ENCODE measurements at regions not wholly inside any gene's neighbourhood (a gene's known extent, or its start where the extent isn't known, plus 50 kb on each side); places are given as distances from the start of the nearest gene placed in this dataset.

DNA sequence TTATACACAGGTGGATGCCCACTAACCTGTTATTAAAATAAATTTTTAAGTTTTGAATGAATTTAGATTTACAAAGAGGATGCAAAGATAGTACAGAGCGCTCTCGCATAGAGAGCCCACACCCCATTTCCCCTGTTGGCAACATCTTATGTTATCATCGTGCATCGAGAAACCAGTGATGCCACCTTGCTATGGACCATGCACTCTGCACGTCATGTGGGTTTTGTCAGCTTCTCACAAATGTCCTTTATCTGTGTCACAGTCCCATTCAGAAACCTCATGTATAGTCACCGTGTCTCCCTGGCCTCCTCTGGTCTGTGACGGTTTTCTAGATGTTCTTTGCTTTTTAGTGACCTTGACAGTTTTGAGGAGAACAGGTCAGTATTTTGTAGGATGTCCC is 60.0 kb downstream of the ING1 start:
- no peak for DNase-seq

DNA sequence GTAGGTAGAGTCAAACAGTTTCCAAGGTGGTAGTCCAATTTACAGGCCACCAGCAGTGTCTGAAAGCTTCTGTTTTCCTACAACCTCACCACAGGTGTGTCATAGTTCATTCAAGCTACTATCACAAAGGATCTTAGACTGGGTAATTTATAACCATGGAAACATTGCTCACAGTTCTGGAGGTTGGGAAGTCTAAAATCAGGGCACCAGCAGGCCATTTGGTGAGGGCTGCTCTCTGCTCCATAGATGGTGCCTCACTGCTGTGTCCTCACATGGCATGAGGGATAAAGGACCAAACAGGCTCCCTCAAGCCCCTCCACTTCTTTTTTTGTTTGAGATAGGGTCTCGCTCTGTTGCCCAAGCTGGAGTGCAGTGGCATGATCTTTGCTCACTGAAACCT is 60.6 kb downstream of the ING1 start:
- no peak for DNase-seq

GRCh38 chr13:110774490-110774889 is 61.0 kb downstream of the ING1 start:
- DNase-seq = no peak

DNA sequence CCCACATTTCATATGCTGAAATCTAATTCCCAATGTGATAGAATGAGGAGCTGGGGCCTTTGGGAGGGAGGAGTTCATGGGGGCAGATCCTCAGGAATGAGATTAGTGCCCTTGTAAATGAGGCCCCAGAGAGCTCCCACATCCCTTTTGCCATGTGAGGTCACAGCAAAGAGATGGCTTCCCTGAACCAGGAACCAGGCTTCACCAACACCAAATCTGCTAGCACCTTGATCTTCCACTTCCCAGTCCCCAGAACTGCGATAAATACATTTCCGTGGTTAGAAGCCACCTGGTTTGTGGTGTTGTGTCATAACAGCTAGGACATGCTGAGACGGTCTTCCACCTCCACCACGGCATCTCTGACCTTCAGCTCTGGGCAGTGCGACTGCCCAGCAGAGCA is 62.1 kb downstream of the ING1 start:
- no peak for DNase-seq

DNA sequence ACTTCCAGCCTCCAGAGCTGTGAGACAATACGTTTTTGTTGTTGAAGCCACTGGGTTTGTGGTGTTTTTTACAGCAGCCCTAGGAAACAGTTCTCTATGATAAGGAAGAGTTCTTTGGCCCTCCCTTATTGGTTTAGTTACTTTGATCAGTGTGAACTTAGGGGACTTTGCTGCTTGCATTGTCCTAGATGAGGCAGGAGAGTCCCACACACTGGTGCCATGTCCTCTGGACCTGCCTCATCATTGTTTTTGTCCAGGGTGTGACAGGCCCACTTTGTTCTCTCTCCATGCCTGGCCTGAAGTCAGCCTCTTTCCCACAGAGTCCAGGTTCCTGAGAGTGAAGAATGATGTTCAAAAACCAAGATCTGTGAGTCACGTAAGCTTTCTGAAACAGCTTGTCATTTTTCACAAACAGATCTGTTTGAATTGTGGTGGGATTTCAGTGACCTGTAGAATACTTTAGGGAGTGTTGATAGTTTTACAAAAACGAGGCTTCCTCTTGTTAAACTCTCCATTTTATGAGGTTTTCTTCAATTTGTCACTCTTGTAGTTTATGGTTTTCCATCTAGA is 63.8 kb downstream of the ING1 start:
- DNase-seq = no peak

DNA sequence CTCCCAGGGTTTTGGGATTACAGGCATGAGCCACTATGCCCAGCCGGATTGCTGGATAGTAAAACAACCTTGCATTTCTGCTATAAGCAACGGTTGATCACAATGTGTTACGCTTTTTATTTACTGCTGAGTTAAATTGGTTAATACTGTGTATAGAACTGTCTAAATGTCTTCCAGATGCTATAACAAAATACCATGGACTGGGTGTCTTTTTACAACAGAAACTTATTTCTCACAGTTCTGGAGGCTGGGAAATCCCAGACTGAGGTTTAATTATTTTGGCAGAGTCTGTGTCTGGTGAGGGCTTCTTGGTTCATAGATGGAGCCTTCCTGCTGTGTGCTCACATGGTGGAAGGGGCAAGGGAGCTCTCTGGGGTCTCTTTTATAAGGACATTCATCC is 65.5 kb downstream of the ING1 start:
- DNase-seq = no peak

- no peak for DNase-seq
These were observed 66.9 kb downstream of the ING1 start for GRCh38 chr13:110780422-110780821.

GRCh38 chr13:110782185-110782584 is 68.7 kb downstream of the ING1 start:
- DNase-seq = no peak

DNA sequence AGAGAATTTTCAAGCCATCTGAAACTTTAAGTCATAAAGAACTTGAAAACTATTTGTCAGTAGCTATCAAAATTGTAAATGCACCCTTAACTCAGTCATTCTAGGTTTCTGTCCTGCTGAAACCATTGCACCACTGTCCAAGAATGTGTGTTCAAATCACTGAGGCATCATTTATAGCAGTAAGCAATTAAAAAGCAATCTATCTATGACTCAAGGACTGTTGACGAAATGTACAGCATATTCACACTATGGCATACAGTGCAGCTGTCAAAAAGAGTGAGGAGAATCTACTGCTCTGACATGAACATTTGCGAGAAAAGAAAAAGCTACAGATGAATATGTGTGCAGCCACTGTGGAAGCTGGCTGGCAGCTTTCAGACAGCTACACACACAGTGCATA is 71.2 kb downstream of the ING1 start:
- DNase-seq = no peak

DNA sequence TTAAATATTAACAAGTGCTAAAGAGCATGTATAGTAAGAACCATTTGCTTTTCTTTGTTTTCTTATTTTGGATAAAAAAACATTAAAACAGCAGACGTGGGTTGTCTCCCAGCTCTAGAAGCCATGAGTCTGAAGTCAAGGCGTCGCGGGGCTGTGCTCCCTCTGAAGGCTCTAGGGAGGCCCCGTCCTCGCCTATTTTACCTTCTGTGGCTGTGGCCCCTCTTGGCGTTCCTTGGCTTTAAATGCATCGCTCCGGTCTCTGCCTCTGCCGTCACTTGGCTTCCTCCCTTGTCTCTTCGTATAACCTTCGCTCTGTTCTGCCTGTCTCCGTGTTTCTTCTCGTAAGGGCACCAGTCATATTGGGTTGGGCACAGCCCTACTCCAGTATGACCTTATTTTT is 75.3 kb downstream of the ING1 start:
- DNase-seq = no peak

GRCh38 chr13:110789871-110790270 is 76.4 kb downstream of the ING1 start:
- DNase-seq = no peak

- DNase-seq = no peak
These were observed 76.9 kb downstream of the ING1 start for GRCh38 chr13:110790371-110790770.

DNA sequence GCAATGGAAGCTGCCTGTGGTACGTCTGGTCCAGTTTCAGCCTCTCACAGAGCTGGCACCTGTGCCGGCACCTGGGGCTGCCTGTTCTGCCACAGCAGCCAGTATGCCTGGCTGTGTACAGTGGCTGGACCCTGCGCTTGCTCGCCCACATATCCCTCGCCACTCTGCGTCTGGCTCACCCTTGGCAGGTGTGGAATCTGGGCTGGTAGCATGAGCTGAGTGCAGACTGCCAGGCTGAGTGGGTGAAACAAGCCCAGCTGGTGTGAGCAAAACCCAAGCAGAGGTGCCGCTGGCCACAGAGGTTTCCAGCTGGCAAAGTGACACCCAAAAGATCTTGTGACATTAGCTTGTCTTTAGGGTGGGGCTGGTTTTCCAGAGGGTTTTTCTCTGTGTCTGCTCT is 80.7 kb downstream of the ING1 start:
- no peak for DNase-seq

DNA sequence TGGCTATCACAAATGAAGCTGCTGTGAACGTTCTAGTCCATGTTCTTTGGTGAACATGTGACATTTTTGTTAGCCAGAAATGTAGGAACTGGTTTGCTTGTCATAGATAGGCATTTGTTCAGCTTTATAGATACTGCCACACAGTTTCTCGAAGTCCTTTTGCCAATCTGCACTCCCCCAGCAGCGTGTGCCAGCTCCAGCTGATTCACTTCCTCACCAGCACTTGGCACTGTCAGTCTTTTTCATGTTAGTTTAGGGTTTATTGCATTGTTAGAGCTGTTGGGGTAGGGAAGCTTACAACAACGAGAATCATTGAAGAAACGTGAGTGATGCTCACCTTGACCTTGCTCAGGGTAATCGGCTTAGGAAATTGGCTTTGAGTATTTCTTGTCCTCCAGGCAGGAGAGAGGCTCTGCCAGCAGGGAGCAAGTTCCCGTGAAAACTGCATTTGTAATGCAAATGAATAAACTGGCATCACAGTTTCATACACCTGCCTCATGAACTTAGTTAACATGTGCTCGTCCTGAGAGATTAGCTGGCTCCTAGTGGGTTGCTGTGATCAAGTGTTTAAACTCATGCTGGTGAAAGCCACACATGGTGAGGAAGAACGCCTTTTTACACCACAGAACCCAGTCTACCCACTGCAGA is 83.9 kb downstream of the ING1 start:
- DNase-seq = no peak

GRCh38 chr13:110798081-110798994 is 84.8 kb downstream of the ING1 start:
- DNase-seq = no peak

- no peak for DNase-seq
These were observed 86.0 kb downstream of the ING1 start for GRCh38 chr13:110799246-110800236.

- no peak for DNase-seq
These were observed 87.5 kb downstream of the ING1 start for GRCh38 chr13:110801044-110801443.

- no peak for DNase-seq
These were observed 88.8 kb downstream of the ING1 start for GRCh38 chr13:110802260-110802659.

DNA sequence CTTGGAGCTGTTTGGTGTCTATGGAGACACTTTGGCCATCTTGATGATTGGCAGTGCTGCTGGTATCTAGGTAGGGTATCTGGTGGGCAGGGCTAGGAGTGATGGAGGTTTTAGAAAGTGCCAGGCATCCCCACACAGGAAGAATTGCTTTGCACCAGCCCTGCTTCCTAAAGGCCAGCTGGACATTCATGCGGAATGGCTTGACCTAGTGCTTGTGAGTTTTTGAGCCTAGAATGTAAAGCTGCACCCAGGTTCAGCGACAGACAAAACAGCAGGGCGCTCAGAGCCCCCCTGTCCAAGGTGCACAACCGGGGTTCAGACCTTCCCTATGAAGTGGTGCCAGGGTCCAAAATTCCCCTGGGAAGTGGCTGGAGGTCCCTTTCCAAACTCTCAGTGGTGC is 93.1 kb downstream of the ING1 start:
- DNase-seq = no peak

GRCh38 chr13:110807546-110807945 is 94.0 kb downstream of the ING1 start:
- no peak for DNase-seq

DNA sequence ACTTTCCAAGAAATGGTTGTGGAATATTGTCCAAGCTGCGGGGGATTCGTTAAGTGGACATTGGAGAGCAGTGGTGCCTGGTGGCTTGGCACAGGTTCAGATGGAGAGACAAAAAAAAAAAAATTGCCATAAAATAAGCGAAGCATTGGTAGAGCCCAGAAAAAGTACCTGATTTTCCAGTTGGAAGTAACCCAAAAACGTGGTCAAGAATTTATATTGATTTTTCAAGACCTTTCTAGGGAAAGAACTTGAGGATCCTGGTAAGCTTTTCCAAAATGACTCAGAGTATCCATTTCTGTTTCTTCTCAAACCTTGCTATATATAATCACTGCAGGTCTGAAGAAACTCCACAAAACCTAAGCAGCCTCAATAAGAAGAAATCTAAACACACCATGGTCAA is 94.6 kb downstream of the ING1 start:
- DNase-seq = no peak

DNA sequence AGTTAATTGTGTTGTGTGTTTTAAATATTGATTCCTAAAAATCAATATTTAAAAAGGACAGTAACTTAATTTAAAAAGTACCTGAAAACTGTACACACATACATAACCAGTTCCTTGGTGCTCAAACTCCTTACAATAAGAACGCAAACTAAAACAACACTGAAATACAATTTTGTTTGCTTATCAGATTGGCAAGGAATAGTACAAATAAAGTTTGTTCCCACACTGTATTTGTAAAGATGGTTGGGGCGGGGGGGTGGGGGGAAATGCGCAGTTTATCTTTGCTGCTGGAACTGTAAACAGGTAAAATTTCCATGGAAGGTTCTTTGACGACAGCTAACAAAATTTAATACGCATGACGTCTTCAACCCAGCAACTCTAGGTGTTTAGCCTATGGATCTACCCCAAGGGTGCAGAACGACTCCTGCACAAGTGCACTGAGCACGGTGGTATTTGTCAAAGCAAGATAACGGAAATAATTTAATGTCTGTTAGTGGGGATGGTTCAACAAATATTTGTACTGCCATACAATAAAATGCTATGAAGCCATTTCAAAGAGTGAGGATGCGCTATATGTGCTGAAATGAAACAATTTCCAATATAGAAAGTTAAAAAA is 96.5 kb downstream of the ING1 start:
- DNase-seq = no peak
